HG03571 (cell line): ENCODE measurements at regions not wholly inside any gene's neighbourhood (a gene's known extent, or its start where the extent isn't known, plus 50 kb on each side); places are given as distances from the start of the nearest gene placed in this dataset.

ENCODE experiments used
- ATAC-seq: cut with Tn5 transposase; IDR thresholded peaks from one replicate; pipeline ENCODE4 v1.9.1; 2021; ENCODE audit not compliant: unreplicated experiment

GRCh38 chr4:122516376-122516775 is 59.9 kb upstream of the IL2 start:
- no peak for ATAC-seq

GRCh38 chr4:122514671-122515070 is 58.1 kb upstream of the IL2 start:
- ATAC-seq, result no peak

- ATAC-seq, result no peak
Observed at GRCh38 chr4:122512430-122512829, 55.9 kb upstream of the IL2 start.

GRCh38 chr4:122508083-122508482 is 51.6 kb upstream of the IL2 start:
- no peak for ATAC-seq
